GM18909 (cell line): ENCODE measurements at regions not wholly inside any gene's neighbourhood (a gene's known extent, or its start where the extent isn't known, plus 50 kb on each side); places are given as distances from the start of the nearest gene placed in this dataset.

Experiments used
- ATAC-seq: cut with Tn5 transposase; IDR thresholded peaks from one replicate; pipeline ENCODE4 v1.9.1; 2021; ENCODE audit warnings: mild to moderate bottlenecking; ENCODE audit not compliant: unreplicated experiment, poor library complexity

- ATAC-seq: no peak
Measured at GRCh38 chr5:143695244-143695864, 116.6 kb upstream of the HMHB1 start.

- ATAC-seq: no peak
Measured at GRCh38 chr5:143694357-143694756, 117.6 kb upstream of the HMHB1 start.

- ATAC-seq: peak; percentile 91
Measured at GRCh38 chr5:143693651-143694252, 118.2 kb upstream of the HMHB1 start.

GRCh38 chr5:143692342-143692741 is 119.6 kb upstream of the HMHB1 start:
- ATAC-seq: no peak

GRCh38 chr5:143691945-143692290 is 120.0 kb upstream of the HMHB1 start:
- ATAC-seq: no peak

GRCh38 chr5:143691287-143691944 is 120.5 kb upstream of the HMHB1 start:
- no peak for ATAC-seq

GRCh38 chr5:143687604-143688003 is 124.4 kb upstream of the HMHB1 start:
- no peak for ATAC-seq

- ATAC-seq: no peak
Measured at GRCh38 chr5:143685246-143685815, 126.6 kb upstream of the HMHB1 start.

- no peak for ATAC-seq
Measured at GRCh38 chr5:143683459-143683858, 128.5 kb upstream of the HMHB1 start.

GRCh38 chr5:143682929-143683386 is 129.0 kb upstream of the HMHB1 start:
- ATAC-seq: no peak

- ATAC-seq: no peak
Measured at GRCh38 chr5:143682246-143682905, 129.6 kb upstream of the HMHB1 start.

GRCh38 chr5:143680672-143681259 is 131.2 kb upstream of the HMHB1 start:
- no peak for ATAC-seq

GRCh38 chr5:143679777-143680176 is 132.2 kb upstream of the HMHB1 start:
- ATAC-seq: no peak

- ATAC-seq: no peak
Measured at GRCh38 chr5:143678148-143678905, 133.6 kb upstream of the HMHB1 start.

- no peak for ATAC-seq
Measured at GRCh38 chr5:143677403-143677802, 134.6 kb upstream of the HMHB1 start.

- ATAC-seq: no peak
Measured at GRCh38 chr5:143676802-143677201, 135.2 kb upstream of the HMHB1 start.

- no peak for ATAC-seq
Measured at GRCh38 chr5:143674469-143674786, 137.5 kb upstream of the HMHB1 start.

GRCh38 chr5:143673676-143674468 is 138.1 kb upstream of the HMHB1 start:
- ATAC-seq: no peak

GRCh38 chr5:143672806-143673205 is 139.2 kb upstream of the HMHB1 start:
- no peak for ATAC-seq
